Spleen (tissue), 11 donors: ENCODE measurements at regions not wholly inside any gene's neighbourhood (a gene's known extent, or its start where the extent isn't known, plus 50 kb on each side); places are given as distances from the start of the nearest gene placed in this dataset.
A peak's percentile ranks its signal among the peaks of the same experiment; 100 is the strongest.
"Not testable (repeated sequence)": the region's sequence is repeated elsewhere in the genome, so short reads cannot be mapped to it uniquely, and the experiment has no call there.

ENCODE experiments used
- DNase-seq: peaks from one replicate; pipeline ENCODE4 v3.0.0-alpha.2; 2020
- H3K27ac ChIP-seq, 8 donors: fragments of 200-600 bp; sonication (generic) in 7 of 8; 1 replicate in 4 of 8; 2 replicates in 4 of 8; pipeline versions ENCODE4 v1.5.0 to v1.8.0; 2016 to 2021; ENCODE audit warnings: inconsistent platforms in 4 of 8, mild to moderate bottlenecking in 4 of 8, moderate library complexity in 1 of 8
- H3K27me3 ChIP-seq, 7 donors: fragments of 200-600 bp; sonication (generic) in 6 of 7; replicated peaks in 1 of 7; 1 replicate in 4 of 7; 2 replicates in 3 of 7; pipeline versions ENCODE4 v1.5.0 to v1.8.0; 2016 to 2021; ENCODE audit warnings: inconsistent platforms in 3 of 7, mild to moderate bottlenecking in 1 of 7
- H3K36me3 ChIP-seq, 6 donors: fragments of 200-600 bp; sonication (generic) in 5 of 6; 1 replicate in 4 of 6; 2 replicates in 2 of 6; pipeline versions ENCODE4 v1.5.0 to v1.8.0; 2016 to 2021; ENCODE audit warnings: inconsistent platforms in 2 of 6
- H3K4me1 ChIP-seq, 6 donors: fragments of 200-600 bp; sonication (generic) in 5 of 6; 1 replicate in 3 of 6; 2 replicates in 3 of 6; pipeline versions ENCODE4 v1.5.0 to v1.8.0; 2016 to 2021; ENCODE audit warnings: inconsistent platforms in 3 of 6
- H3K4me3 ChIP-seq, 8 donors: fragments of 200-600 bp; sonication (generic) in 7 of 8; 1 replicate in 4 of 8; 2 replicates in 4 of 8; pipeline versions ENCODE4 v1.5.0 to v1.8.0; 2016 to 2021; ENCODE audit warnings: inconsistent platforms in 4 of 8, mild to moderate bottlenecking in 4 of 8, moderate library complexity in 2 of 8
- H3K9me3 ChIP-seq, 8 donors: fragments of 200-600 bp; sonication (generic) in 7 of 8; 1 replicate in 4 of 8; 2 replicates in 4 of 8; pipeline versions ENCODE4 v1.5.0 to v1.8.0; 2016 to 2021; ENCODE audit warnings: inconsistent platforms in 4 of 8
- CTCF ChIP-seq, 11 experiments: fragments of 200-600 bp in 7 of 11; fragments of 450-650 bp in 4 of 11; sonication (generic) in 4 of 11; IDR thresholded peaks in 8 of 11; conservative IDR thresholded peaks in 3 of 11; 1 replicate in 7 of 11; 2 replicates in 4 of 11; pipeline versions ENCODE4 v1.4.0 to v1.8.0; 2016 to 2021; ENCODE audit warnings: antibody characterized with exemption in 11 of 11, inconsistent platforms in 4 of 11, mild to moderate bottlenecking in 1 of 11
- POLR2A ChIP-seq, 3 donors: fragments of 450-650 bp; IDR thresholded peaks; one replicate each; pipeline ENCODE4 v1.5.1; 2017; ENCODE audit warnings: antibody characterized with exemption in 3 of 3, mild to moderate bottlenecking in 1 of 3
- POLR2AphosphoS5 ChIP-seq, 3 donors: sonication (generic); formaldehyde crosslinking; IDR thresholded peaks; one replicate each; pipeline ENCODE4 v1.5.1; 2017; ENCODE audit warnings: antibody characterized with exemption in 3 of 3
- WGBS, 5 donors: extraction: QIAGEN DNeasy Blood & Tissue Kit in 3 of 5; methylation state at CpG; one replicate each; pipeline versions ENCODE4 v1.1.5 to v1.1.7; 2013 to 2018; 5-methylcytosine and 5-hydroxymethylcytosine counted together
- intact Hi-C: fragments of 100-400 bp; cut with DNase I; formaldehyde crosslinking; loops from one replicate; pipeline ENCODE4 v1.15.0; 2023; ENCODE audit warnings: low total_unique reads
- donor health status: healthy with polysubstance abuse.
- donor health status: DM: no; HTN: no; CAD: no; lungs with moderate emphysema.
- donor health status: DM: no; HTN: no; CAD: no.
- donor health status: Bipolar disorder and iron deficiency.
- donor health status: healthy.
- donor health status: DM: no; HTN: no; CAD: no.
- donor health status: DM: yes; HTN: yes; CAD: no.

- H3K9me3 ChIP-seq, H3K4me3 ChIP-seq, intact Hi-C loops, H3K36me3 ChIP-seq, H3K27ac ChIP-seq, DNase-seq: not testable (repeated sequence)
- H3K27me3 ChIP-seq, result peaks cover 0 to 47% (median 0%) of the 10 kb centered on the region in 7 donors
- H3K4me1 ChIP-seq, result peaks cover 0 to 31% (median 6%) of the 10 kb centered on the region in 6 donors
- 82 to 91% (median 88%) methylated on average over 22 to 26 of the region's 26 CpGs for WGBS, 5 donors
Measured at GRCh38 chr16:88260881-88261665, 121.7 kb upstream of the ZNF469 start.

GRCh38 chr16:88261814-88262605, 120.7 kb upstream of the ZNF469 start:
- Histone ChIP-seq H3K27ac (peak overlapping the region in 3 of 8 donors; percentile 14 to 45 (median 42)), H3K27me3 (peaks cover 0 to 49% (median 0%) of the 10 kb centered on the region in 7 donors), H3K4me1 (peaks cover 0 to 33% (median 6%) of the 10 kb centered on the region in 6 donors)
- intact Hi-C loops, H3K9me3 ChIP-seq, DNase-seq, H3K36me3 ChIP-seq, H3K4me3 ChIP-seq: not testable (repeated sequence)
- WGBS, 5 donors, result 75 to 80% (median 78%) methylated on average over 12 to 17 of the region's 18 CpGs

- H3K27ac ChIP-seq, result peak overlapping the region in 4 of 8 donors; percentile 24 to 43 (median 32)
- H3K4me1 ChIP-seq, result peaks cover 0 to 33% (median 6%) of the 10 kb centered on the region in 6 donors
- 64 to 79% (median 70%) methylated on average over 24 to 34 of the region's 34 CpGs for WGBS, 5 donors
- peaks cover 0 to 49% (median 0%) of the 10 kb centered on the region in 7 donors for H3K27me3 ChIP-seq
- H3K36me3 ChIP-seq, H3K9me3 ChIP-seq, DNase-seq, intact Hi-C loops, H3K4me3 ChIP-seq: not testable (repeated sequence)
- peak in 2 of 3 donors; percentile 28 to 46 for TF ChIP-seq POLR2AphosphoS5 (IDR thresholded peaks at IDR 0.05)
Measured at GRCh38 chr16:88262858-88263563, 119.7 kb upstream of the ZNF469 start.

GRCh38 chr16:88263681-88264287, 119.0 kb upstream of the ZNF469 start:
- Histone ChIP-seq H3K27ac (peak overlapping the region in 1 of 8 donors; percentile 35), H3K27me3 (peaks cover 0 to 47% (median 0%) of the 10 kb centered on the region in 7 donors), H3K4me1 (peaks cover 0 to 37% (median 8%) of the 10 kb centered on the region in 6 donors)
- intact Hi-C loops, H3K36me3 ChIP-seq, DNase-seq, H3K4me3 ChIP-seq, H3K9me3 ChIP-seq: not testable (repeated sequence)
- WGBS, 5 donors, result 66 to 93% (median 84%) methylated on average over 4 to 13 of the region's 17 CpGs

- Histone ChIP-seq H3K36me3 (no peaks in the 10 kb centered on the region), H3K27ac (peak overlapping the region in 1 of 8 donors; percentile 23), H3K9me3 (no peaks in the 10 kb centered on the region), H3K4me1 (peaks cover 0 to 34% (median 9%) of the 10 kb centered on the region in 6 donors), H3K27me3 (peaks cover 0 to 38% (median 0%) of the 10 kb centered on the region in 7 donors), H3K4me3 (peak overlapping the region in 1 of 8 donors; percentile 21)
- intact Hi-C loops, result no loop called here
- no peak for TF ChIP-seq CTCF (IDR thresholded peaks at IDR 0.05 in 8 of 11, conservative IDR thresholded peaks at IDR 0.05 in 3 of 11)
- no peak for TF ChIP-seq POLR2A (IDR thresholded peaks at IDR 0.05)
- TF ChIP-seq POLR2AphosphoS5 (IDR thresholded peaks at IDR 0.05), result peak; percentile 41 to 66 (median 56)
- WGBS, 5 donors, result 19 to 42% (median 26%) methylated on average over 15 to 30 of the region's 30 CpGs
- DNase-seq, result peak; percentile 88
Measured at GRCh38 chr16:88264641-88265285, 118.0 kb upstream of the ZNF469 start.

GRCh38 chr16:88265286-88265938, 117.3 kb upstream of the ZNF469 start:
- H3K4me3 ChIP-seq, H3K36me3 ChIP-seq, H3K9me3 ChIP-seq, intact Hi-C loops, DNase-seq: not testable (repeated sequence)
- Histone ChIP-seq H3K4me1 (peaks cover 0 to 34% (median 9%) of the 10 kb centered on the region in 6 donors), H3K27ac (peak overlapping the region in 1 of 8 donors; percentile 23), H3K27me3 (peaks cover 0 to 34% (median 0%) of the 10 kb centered on the region in 7 donors)
- WGBS, 5 donors, result 47 to 83% (median 69%) methylated on average over 13 to 22 of the region's 25 CpGs

GRCh38 chr16:88266036-88266435, 116.7 kb upstream of the ZNF469 start:
- Histone ChIP-seq H3K4me1 (peaks cover 0 to 34% (median 9%) of the 10 kb centered on the region in 6 donors), H3K27me3 (peaks cover 0 to 30% (median 0%) of the 10 kb centered on the region in 7 donors)
- H3K4me3 ChIP-seq, H3K9me3 ChIP-seq, H3K27ac ChIP-seq, H3K36me3 ChIP-seq, DNase-seq, intact Hi-C loops: not testable (repeated sequence)
- 88 to 98% (median 93%) methylated on average over 6 to 12 of the region's 12 CpGs; no CpG with 5 or more reads in 1 of the 5 donors for WGBS, 5 donors
